IPS DF 19.7 (cell line): ENCODE measurements at regions not wholly inside any gene's neighbourhood (a gene's known extent, or its start where the extent isn't known, plus 50 kb on each side); places are given as distances from the start of the nearest gene placed in this dataset.

ENCODE experiments used
- DNase-seq: peaks from one replicate; pipeline ENCODE4 v3.0.0-alpha.2; 2013; ENCODE audit warnings: low read depth, low spot score

DNA sequence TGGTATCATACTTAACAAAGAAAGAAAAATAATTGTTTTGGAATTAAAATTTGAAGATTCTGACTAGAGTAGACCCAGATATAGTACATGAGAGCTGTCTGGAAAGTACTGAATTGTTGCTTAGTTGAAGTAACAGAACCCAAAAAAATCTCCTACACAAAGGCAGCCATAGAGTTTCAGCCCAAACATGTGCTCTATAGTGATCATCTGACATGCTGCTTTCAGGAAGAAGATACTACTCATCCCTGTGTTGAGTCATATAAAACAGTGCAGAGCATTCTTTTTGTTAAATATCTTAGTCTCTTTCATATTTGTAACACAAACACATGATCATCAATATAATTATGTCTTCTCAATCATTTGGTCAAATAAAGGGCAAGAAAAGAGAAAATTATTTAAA is 84.8 kb upstream of the PTPRM start:
- DNase-seq = no peak

DNA sequence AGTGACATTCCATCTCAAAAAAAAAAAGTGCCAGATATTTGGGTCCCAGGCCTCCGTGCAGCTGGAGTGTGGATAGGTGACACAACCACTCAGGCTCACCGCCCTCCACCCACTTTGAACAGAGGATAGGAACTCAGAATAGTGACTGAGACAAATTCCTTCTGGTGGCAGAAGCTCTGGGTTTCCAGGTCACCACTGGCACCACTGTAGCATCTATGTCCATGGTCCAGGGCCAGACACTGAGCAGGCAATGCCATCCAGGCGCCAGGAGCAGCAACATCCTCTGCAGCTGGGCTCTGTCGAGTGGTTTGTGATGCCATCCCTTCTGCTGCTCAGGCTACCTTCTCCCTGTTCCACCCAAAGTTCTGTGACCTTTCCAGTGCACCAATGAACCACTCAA is 81.5 kb upstream of the PTPRM start:
- DNase-seq = no peak

DNA sequence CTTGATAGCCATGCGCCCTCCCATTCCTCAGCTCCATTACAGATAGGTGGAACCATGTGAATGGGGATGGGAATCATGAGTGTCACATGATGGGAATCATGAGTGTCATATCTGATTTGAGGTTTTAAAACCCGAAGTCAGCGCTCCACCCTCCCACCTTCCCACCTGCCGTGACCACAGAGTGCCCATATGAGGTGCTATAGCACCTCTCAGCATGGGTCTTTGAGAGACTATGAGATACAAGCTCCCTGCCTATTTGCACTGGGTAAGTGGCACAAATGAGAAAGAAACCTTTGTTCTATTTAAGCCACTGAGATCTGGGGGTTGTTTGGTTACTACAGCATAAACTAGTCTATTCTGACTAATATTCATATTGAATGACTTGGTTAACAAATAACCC is 78.5 kb upstream of the PTPRM start:
- no peak for DNase-seq

DNA sequence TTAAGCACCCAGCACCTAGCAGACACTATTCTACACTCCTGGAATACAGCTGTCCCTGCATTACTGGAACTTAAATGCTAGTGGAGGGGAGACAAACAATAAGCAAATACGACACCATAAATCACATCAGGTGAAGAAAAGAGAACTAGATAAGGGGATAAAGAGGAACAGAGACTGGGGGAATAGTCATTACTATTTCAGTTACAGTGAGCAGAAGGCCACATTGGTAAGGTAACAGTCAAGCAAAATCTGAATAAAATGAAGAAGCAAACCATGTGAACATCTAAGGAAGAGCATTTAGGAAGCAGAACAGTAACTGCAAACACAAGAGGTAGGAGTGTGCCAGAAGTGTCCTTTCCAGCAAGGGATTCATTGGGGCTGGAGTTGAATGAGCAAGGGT is 77.0 kb upstream of the PTPRM start:
- no peak for DNase-seq

DNA sequence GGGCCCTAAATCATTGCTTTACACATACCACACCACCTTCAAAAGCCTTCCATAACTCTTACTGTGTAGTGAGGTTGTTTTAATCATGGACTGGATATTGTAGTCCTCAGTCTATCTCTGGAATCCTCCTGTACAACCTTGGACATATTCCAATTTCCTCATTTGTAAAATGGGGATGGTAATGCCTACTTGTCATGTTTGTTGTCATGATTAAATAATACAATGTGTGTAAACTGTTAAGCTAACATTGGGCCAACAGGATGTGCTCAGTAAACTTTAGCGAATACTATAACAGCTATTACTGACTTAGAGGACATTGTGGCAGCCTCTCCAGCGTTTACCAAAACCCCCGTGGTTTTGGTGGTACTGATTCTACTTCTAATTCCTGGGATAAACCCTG is 74.7 kb upstream of the PTPRM start:
- no peak for DNase-seq

DNA sequence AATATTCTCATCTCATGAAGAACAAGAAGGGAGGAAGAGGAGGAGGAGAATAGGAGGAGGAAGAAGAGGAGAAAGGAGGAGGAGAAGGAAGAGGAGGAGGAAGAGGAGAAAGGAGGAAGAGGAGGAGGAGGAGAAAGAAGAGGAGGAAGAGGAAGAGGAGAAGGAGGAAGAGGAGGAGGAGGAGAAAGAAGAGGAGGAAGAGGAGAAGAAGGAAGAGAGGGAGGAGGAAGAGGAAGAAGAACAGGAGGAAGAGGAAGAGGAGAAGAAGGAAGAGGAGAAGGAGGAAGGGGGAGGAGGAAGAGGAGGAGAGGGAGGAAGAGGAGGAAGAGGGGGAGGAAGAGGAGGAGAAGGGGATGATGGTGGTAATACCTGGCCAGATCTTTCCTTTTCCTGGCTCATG is 70.0 kb upstream of the PTPRM start:
- no peak for DNase-seq

DNA sequence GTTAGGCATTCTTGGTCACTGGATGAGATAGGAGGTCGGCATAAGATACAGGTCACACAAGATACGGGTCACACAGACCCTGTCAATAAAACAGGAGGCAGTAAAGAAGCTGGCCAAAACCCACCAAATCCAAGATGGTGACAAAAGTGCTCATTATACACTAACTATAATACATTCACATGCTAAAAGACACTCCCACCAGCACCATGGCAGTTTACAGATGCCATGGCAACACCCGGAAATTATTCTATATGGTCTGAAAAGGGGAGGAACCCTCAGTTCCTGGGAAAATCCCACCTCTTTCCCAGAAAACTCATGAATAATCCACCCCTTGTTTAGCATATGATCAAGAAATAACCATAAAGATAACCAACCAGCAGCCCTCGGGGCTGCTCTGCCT is 56.0 kb upstream of the PTPRM start:
- DNase-seq = no peak

DNA sequence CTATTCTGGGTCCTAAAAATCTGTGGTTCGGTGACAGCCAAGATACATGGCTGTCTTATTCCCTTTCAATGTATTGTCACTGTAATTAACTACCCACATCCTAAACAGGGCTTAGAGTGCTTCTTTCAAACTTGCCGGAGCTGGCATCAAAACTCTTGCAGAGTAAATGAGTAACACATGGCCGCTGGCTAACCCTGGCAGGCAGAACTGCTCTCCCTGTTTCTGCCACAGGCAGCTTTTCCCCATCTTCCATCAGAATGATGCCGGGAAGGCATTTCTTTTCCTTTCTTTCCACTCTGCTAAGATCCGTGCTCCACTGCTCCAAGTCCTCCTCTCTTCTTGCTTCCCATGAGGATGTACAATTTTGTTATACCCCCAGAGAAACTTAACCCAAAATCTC is 54.8 kb upstream of the PTPRM start:
- DNase-seq = no peak

DNA sequence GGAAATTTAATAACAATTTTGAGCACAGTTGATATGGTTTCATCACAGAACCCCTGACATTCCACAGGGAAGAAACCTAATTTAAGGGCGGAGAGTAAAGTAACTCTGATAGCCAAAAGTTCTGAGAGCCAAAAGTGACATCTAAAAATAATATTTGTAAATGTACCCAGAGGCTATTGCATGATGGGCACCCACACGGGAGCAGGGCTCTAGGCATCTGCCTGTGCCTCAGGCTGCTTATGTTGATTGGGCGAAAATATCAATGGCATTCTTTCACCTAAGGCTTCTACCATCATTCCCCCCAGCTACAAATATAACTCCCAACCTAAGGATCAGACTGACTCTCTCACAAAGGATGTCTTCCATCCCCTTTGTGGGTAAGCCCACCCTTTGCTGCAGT is 54.1 kb upstream of the PTPRM start:
- no peak for DNase-seq

DNA sequence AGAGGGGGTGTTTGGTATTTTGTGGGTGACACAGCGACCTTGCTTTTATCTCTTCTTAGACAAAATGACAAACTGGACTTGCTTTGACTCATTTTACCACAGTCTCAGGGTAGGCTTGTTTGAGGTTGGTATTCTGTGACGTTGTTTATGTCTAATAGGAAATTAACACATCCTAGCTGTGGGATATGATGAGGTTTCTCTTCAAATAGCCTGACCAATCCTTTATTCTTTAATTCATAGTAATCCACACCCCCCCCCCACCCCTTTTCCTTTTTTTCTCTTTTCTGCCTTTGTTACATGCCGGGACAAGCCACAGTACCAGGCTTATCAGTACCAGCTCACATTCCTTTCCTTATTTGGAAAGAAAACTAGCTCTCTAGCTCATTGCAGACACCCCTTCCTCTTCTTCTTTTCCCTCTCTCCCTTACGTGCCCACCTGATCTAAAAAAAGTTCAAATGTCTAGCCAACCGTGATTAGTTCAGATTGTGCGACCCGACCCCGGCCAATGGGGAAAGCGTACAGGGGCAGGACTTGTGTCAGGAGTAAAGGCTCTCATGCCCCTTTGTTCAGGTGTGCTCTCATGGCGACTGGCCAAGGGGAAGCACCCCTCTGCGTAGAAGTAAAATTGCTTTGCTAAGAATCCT is 52.2 kb upstream of the PTPRM start:
- DNase-seq = peak; percentile 38

DNA sequence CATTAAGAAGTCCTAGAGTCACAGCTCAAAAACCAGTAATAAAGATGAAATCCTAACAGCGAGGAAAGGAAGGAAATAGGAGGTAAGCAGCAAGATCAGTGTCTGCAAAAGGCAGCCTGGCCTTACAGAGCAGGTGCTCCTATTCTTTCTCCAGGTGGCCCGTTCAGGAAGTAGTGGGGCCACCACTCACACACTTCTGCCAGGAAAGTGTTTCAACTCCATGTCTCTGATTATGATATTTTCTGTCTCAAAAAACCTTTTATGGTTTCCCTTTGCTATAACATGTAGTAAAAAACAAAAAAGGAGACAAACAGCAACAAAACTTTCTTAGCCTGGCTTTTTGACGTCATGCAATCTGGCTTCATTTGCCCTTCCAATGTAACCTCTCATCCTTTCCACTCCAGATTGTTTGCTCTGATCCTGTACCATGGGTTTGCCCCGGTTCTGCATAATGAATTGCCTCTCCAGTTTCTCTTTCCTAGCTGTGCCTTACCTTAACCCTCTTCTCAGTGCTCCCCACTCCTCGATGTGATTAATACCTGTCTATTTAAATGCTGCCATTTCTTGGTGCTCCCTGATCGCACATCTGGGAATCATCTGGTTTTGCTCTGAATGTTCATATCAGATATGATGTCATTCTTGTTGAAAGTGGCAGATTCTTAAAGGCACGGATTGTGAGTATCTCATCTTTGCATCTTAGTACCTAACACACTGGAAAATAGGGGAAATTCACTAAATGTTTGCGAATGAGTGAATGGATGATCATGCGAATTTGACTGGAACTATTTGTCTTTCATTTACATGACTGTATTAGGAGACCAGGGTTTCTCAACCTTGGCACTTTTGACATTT is 50.6 kb upstream of the PTPRM start:
- DNase-seq = no peak
